HG03521 (cell line): ENCODE measurements at regions not wholly inside any gene's neighbourhood (a gene's known extent, or its start where the extent isn't known, plus 50 kb on each side); places are given as distances from the start of the nearest gene placed in this dataset.

ENCODE experiments used
- ATAC-seq: cut with Tn5 transposase; IDR thresholded peaks from one replicate; pipeline ENCODE4 v1.9.1; 2021; ENCODE audit warnings: mild to moderate bottlenecking, moderate library complexity; ENCODE audit not compliant: unreplicated experiment

DNA sequence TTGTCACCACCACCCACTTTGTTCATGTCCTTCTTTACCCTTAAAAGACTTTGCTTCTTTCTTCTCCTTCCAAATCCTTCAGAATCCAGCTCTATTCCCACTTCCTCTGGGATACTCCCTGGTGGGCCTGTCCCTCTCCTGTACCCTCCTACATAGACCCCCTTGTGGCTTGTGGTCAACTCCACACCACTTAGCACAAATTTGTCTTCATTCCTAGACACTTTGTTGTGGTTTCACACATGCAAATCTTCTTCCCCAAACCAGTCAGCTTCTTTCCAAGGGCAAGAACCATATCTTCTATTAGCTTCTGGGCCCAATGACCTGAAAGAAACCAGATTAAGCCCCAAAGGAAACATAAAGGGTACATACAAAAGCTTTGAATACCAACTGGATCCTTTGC is 342.4 kb downstream of the TNS1 start:
- ATAC-seq = no peak

- no peak for ATAC-seq
These were observed 344.0 kb downstream of the TNS1 start for GRCh38 chr2:217658806-217659205.

DNA sequence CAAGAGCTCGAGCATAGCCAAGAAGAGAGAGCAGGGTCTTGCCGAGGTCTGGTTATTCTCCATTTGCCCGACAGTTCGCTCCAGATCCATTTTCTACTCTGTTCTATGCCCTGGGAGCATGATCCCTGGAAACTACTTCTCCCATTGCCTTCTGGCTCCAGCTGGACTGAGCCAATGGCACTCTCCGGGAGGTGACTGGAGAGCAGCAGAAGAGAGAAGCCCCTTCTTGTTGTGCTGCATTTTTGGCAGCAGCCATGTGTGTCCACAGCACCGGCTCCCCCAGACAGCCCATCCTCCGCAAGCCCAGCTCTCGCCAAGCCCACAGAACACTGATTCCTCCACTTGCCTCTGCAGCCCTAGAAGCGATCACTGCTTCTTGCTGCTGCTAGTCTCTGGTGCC is 345.5 kb downstream of the TNS1 start:
- ATAC-seq = no peak

GRCh38 chr2:217656316-217656715 is 346.5 kb downstream of the TNS1 start:
- ATAC-seq = no peak

GRCh38 chr2:217655651-217656050 is 347.1 kb downstream of the TNS1 start:
- ATAC-seq = no peak

DNA sequence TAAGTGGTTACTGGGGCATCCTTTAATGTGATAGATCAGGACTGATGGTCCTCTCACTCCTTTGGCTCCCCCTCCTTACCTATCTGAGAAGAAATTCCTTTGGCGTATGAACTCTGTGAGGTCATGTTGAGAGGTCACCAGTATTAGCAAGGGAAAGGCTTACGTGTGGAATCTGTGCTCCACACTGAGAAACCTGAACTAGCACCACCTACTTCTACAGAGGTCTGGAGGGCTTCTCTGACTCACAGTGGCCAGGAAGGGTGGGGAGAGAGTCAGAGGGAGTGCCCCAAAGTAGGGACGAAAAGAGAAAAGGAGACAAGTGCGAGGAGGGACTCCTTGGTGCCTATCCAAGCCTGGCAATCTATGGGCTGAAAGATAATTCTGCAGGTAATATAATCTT is 348.6 kb downstream of the TNS1 start:
- ATAC-seq = no peak

GRCh38 chr2:217652761-217653639 is 349.8 kb downstream of the TNS1 start:
- ATAC-seq = no peak

- no peak for ATAC-seq
These were observed 352.0 kb downstream of the TNS1 start for GRCh38 chr2:217650716-217651360.

GRCh38 chr2:217650229-217650628 is 352.6 kb downstream of the TNS1 start:
- no peak for ATAC-seq

- ATAC-seq = no peak
These were observed 354.9 kb downstream of the TNS1 start for GRCh38 chr2:217647925-217648324.

- ATAC-seq = no peak
These were observed 355.6 kb downstream of the TNS1 start for GRCh38 chr2:217647226-217647625.

DNA sequence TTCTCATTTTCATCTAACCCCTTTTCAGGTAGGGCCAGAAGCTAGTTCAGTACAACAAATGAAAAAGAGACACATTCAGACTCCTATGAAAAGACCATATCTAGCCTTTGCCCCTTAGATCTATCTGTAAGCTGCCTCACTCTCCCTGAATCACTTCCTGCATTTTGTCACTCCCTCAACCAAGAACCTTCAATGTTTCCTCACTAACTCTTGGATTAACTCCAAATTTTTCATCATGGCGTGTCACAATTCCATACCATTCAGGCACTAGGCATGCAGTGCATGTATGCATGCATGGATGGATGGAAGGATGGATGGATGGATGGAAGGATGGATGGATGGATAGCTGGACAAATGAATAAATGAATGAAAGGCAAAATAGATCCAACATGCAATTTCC is 356.9 kb downstream of the TNS1 start:
- no peak for ATAC-seq

GRCh38 chr2:217643789-217644301 is 358.9 kb downstream of the TNS1 start:
- ATAC-seq = no peak

- ATAC-seq = no peak
These were observed 359.9 kb downstream of the TNS1 start for GRCh38 chr2:217642944-217643343.

DNA sequence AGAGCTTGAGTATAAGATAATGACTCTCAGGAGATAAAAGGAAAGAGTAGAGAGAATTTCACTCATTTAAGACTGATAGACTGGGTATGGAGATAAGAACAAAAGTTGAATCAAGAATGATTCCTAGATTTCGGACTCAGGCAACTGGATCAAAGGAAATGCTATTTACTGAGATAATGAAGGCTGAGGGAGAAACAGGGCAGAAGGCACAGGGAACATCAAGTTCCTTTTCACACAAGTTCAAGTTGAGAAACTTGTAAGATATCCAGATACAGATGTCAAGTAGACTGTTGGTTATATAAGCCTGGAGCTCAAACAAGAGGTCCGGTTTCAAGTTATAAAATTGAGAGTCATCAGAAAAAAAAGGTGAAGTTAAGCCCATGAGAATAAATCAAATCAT is 360.8 kb downstream of the TNS1 start:
- ATAC-seq = no peak

DNA sequence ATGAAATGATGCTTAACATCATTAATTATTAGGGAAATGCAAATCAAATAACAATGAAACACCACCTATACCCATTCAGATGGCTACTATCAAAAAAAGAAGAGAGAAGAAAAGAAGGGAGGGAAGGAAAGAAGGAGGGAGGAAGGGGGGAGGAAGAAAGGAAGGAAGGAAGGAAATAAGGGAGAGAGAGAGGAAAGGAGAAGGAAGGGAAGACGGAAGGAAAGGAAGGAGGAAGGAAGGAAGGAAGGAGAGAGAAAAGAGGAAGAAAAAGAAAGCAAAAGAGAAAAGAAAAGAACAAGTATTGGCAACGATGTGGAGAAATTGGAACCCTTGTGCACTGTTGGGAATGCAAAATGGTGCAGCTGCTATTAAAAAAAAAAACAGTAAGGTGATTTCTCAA is 363.3 kb downstream of the TNS1 start:
- no peak for ATAC-seq

GRCh38 chr2:217638533-217638932 is 364.3 kb downstream of the TNS1 start:
- ATAC-seq = no peak

- no peak for ATAC-seq
These were observed 364.8 kb downstream of the TNS1 start for GRCh38 chr2:217638031-217638430.

GRCh38 chr2:217636991-217637561 is 365.7 kb downstream of the TNS1 start:
- ATAC-seq = no peak

- no peak for ATAC-seq
These were observed 366.2 kb downstream of the TNS1 start for GRCh38 chr2:217636578-217636977.

DNA sequence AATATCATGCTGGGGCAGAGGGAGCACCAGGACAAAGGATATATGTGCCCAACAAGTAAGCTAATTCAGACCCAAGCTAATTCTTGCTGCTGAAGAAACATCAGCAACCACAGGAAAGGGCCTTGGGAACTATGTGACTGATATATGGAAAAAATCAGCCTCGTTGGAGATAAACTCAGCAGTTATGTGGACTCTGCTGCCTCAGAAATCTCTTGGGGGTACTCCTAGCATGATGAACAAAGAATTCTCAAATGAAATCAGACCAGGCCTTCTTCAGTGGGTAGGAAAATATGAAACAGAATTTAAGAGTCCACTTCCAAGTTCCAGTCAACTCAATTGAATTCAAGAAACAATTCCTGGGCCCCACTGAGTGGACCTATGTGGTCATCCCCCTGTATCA is 367.9 kb downstream of the TNS1 start:
- no peak for ATAC-seq

DNA sequence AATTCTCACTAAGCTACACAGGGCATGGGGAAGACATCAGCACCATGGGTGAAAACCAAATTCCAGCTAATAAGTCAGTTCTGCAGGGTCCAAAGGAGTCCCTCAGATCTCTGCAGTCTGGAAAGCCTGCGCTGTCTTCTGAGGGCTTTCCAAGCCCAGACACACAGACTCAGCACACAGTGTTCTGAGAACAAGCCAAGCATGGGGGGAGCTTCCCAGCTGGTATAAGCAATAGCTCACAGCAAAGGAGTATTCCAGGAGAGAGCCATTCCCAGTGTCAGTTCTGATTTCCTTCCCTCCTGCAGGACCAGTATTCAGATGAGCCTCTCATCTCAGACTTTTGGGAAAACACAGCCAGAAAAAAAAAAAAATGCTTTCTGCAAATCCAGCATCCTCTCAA is 370.8 kb downstream of the TNS1 start:
- no peak for ATAC-seq
